ENCODE measurements at regions not wholly inside any gene's neighbourhood (a gene's known extent, or its start where the extent isn't known, plus 50 kb on each side); places are given as distances from the start of the nearest gene placed in this dataset.

DNA sequence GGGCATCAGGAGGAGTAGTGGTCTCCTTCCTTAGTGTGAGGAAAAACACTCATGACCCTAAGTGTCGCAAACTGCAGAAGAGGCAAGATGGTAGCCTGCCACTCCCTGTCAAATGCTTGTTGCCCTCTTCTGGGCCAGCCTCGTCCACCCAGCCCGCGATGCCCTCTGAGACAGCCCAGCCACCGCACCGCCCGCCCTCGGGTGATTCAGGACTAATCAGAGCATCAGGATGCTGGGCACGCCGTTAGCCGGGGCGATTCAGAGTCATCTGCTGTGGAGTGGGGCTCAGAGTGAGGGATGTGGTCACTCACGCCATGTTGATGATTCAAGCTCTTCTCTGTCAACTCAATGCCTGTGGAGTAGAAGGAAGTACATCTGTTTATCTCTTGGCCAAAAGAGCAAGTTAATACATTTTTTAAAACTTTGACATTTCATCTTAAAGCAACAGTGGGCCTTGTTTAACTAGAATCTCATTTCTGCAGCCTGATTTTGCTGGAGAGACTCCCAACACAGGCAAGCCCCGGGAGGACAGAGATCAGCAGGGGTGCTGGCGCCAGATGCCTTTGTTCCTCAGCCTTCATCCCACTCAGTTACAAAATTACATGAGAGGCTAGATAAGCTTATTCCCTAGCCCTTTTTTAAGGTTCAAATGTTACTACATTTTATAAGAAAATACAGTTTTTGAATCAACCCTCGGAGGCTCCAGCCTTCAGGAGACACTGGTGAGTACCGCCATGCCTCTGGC is 79.0 kb downstream of the TMEM18 start:
- ChIA-PET CTCF (no interaction called here), POLR2A (no interaction called here)
- DNase-seq (ENCODE audit: extremely low spot score), result no peak
- no peak for TF ChIP-seq NFRKB (IDR thresholded peaks at IDR 0.05)
- no peak for TF ChIP-seq ARNT (IDR thresholded peaks at IDR 0.05)
- TF ChIP-seq ZNF384 (IDR thresholded peaks at IDR 0.05), result no peak

DNA sequence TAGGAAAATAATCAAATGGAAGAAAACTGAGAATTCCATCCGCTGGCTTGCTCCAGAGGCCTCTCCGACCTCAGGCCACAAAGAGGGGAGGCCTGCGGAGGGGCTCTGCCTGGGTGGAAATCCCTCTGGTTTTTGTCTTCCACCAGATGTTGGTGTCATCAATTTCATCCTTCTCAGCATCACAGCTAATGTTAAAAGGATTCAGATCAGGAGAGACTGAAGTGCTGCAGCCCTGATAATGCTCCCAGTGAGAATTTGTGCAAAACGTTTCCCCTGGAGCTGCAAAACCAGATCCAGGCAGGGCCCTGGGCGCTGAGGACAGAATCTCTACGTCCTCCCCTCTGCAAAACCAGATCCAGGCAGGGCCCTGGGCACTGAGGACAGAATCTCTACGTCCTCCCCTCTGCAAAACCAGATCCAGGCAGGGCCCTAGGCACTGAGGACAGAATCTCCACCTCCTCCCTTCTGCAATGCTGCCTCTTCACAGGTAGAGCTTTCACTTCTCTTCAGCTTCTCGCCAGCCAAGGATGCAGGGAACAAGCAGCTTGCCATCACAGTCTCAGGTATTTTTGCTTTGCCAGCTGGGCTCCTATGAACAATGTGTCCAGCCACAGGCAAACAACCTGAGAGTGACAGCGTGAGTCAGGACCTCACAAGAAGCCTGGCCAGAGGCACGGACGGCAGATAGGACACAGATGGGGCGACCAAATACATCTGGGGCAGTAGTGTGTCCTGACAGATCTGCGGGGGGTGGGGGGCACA is 81.2 kb downstream of the TMEM18 start:
- DNase-seq (ENCODE audit: extremely low spot score), result no peak
- CTCF ChIA-PET, result no interaction called here
- no peak for TF ChIP-seq LEF1 (IDR thresholded peaks at IDR 0.05; ENCODE audit: borderline replicate concordance)
- TF ChIP-seq ARNT (IDR thresholded peaks at IDR 0.05), result no peak
- TF ChIP-seq L3MBTL2 (conservative IDR thresholded peaks at IDR 0.05), result no peak
- no peak for TF ChIP-seq SUZ12 (IDR thresholded peaks at IDR 0.05)
- TF ChIP-seq, protein P1, sequence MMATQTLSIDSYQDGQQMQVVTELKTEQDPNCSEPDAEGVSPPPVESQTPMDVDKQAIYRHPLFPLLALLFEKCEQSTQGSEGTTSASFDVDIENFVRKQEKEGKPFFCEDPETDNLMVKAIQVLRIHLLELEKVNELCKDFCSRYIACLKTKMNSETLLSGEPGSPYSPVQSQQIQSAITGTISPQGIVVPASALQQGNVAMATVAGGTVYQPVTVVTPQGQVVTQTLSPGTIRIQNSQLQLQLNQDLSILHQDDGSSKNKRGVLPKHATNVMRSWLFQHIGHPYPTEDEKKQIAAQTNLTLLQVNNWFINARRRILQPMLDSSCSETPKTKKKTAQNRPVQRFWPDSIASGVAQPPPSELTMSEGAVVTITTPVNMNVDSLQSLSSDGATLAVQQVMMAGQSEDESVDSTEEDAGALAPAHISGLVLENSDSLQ (IDR thresholded peaks at IDR 0.05), result no peak
- TF ChIP-seq ZNF384 (IDR thresholded peaks at IDR 0.05), result no peak
- no peak for TF ChIP-seq TARDBP (IDR thresholded peaks at IDR 0.05)
- no peak for TF ChIP-seq HDGF (IDR thresholded peaks at IDR 0.05; ENCODE audit: borderline replicate concordance)
- TF ChIP-seq FOXK2 (IDR thresholded peaks at IDR 0.05), result no peak
- no peak for TF ChIP-seq CTBP1 (IDR thresholded peaks at IDR 0.05; ENCODE audit: borderline replicate concordance)
- TF ChIP-seq FOXM1 (IDR thresholded peaks at IDR 0.05; ENCODE audit: borderline replicate concordance), result no peak
- POLR2A ChIA-PET, result no interaction called here

DNA sequence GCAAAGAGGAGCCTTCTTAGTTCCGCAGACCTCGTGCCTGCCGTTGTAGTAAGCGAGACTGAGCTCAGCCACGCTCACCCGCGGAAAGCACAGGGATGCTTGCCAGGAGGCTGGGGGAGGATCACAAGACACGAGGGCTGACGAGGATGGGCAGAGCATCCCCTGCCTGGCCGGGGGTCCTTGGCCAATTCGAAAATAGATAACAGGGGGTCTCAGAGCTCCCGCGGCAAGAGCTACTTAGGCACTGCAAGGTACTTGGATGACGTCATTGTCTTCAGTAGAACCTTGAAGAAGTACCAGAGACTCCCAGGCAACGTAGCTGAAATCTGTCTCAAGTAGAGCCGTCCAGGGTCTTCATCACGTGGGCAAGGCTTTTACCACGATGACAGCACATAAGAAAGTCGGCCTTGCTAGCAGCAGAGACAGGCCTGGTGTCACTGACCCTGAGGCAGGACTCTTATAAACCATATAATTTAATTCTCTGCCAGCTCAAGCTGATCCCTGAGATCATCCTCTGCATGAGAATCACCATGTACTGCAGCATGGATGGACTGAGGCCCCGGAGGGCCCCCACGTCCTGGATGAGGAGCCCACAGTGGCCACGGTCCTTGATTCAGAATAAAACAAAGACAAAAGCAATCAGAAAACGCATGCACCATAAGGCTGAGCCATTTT is 81.9 kb downstream of the TMEM18 start:
- DNase-seq (ENCODE audit: extremely low spot score), result no peak
- ChIA-PET CTCF (no interaction called here), POLR2A (no interaction called here)
- no peak for TF ChIP-seq CTBP1 (IDR thresholded peaks at IDR 0.05; ENCODE audit: borderline replicate concordance)
- TF ChIP-seq, protein P1 (IDR thresholded peaks at IDR 0.05), result no peak
- no peak for TF ChIP-seq FOXA1 (IDR thresholded peaks at IDR 0.05)
- no peak for TF ChIP-seq ZNF384 (IDR thresholded peaks at IDR 0.05)
- TF ChIP-seq L3MBTL2 (conservative IDR thresholded peaks at IDR 0.05), result no peak
- no peak for TF ChIP-seq NFRKB (IDR thresholded peaks at IDR 0.05)
- TF ChIP-seq SP1 (IDR thresholded peaks at IDR 0.05), result no peak
- TF ChIP-seq ELF4 (IDR thresholded peaks at IDR 0.05), result no peak
- no peak for TF ChIP-seq TARDBP (IDR thresholded peaks at IDR 0.05)
- no peak for TF ChIP-seq FOXK2 (IDR thresholded peaks at IDR 0.05)
- no peak for TF ChIP-seq HDGF (IDR thresholded peaks at IDR 0.05; ENCODE audit: borderline replicate concordance)
- no peak for TF ChIP-seq ARNT (IDR thresholded peaks at IDR 0.05)
- no peak for TF ChIP-seq BHLHE40 (IDR thresholded peaks at IDR 0.05; ENCODE audit: borderline replicate concordance)

DNA sequence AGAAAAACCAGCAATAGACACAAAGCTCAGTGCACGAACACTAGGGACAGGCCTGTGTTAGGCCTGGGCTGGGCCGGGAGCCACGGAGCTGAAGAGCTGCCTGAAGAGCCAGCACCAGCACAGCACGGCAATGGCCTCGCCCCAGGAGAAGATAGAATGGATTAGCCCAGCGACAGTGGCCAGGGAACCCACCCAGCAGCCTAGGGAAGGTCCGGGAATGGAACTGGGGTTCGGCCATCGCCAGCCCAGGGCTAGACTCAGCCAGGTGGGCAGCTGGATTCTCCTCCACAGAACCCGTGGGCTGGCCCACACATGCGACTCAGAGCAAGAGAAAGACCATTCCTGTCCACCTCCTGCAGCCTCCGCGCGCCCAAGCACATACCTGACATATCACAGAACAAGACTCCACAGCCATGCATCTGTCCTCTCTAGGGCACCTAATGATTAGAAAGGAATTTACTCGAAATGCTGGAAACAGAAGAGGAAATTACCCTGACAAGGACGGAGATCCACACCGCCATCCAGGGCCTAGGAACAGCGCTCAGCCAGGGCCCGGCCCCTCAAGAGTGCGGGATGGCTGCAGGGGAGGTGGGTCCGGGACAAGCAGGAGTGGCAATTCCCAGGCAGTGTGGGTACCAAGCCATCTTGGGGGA is 82.8 kb downstream of the TMEM18 start:
- no peak for DNase-seq (ENCODE audit: extremely low spot score)
- TF ChIP-seq SP1 (IDR thresholded peaks at IDR 0.05), result no peak
- TF ChIP-seq NFRKB (IDR thresholded peaks at IDR 0.05), result no peak
- CTCF ChIA-PET, result no interaction called here
- POLR2A ChIA-PET, result no interaction called here

DNA sequence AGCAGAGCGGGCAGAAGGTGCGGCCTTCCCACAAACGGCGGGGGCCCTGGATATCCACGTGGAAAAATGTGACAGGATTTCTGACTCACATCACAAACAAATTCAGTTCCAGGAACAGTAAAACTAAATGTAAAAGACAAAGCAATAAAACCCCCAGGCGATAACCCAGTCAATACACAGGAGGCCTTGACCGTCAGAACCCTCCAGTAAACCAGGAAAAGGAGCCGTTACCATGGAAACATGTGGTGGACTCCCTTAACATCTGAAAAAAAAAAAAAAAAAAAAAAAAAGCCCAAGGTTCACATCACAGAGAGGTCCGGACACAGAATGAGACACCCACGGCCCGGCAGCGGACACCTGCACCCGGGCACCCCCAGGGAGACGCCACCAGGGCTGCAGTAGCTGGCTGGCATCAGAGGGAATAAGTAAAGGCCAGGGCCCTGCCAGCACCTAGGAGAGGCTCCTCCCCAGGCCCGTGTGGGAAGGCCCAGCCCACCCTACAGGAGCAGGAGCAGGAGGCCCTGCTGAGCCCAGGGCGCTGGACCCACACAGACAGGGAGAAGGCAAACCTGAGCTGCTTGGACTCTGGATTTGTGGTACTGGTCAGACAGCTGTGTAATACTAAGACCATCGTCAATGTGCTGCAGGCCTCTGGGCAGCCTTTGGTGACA is 83.7 kb downstream of the TMEM18 start:
- DNase-seq (ENCODE audit: extremely low spot score), result no peak
- ChIA-PET CTCF (no interaction called here), POLR2A (no interaction called here)
- TF ChIP-seq NFRKB (IDR thresholded peaks at IDR 0.05), result no peak
- no peak for TF ChIP-seq ELF4 (IDR thresholded peaks at IDR 0.05)
- TF ChIP-seq TARDBP (IDR thresholded peaks at IDR 0.05), result no peak
- TF ChIP-seq ARNT (IDR thresholded peaks at IDR 0.05), result no peak
- TF ChIP-seq L3MBTL2 (conservative IDR thresholded peaks at IDR 0.05), result no peak

DNA sequence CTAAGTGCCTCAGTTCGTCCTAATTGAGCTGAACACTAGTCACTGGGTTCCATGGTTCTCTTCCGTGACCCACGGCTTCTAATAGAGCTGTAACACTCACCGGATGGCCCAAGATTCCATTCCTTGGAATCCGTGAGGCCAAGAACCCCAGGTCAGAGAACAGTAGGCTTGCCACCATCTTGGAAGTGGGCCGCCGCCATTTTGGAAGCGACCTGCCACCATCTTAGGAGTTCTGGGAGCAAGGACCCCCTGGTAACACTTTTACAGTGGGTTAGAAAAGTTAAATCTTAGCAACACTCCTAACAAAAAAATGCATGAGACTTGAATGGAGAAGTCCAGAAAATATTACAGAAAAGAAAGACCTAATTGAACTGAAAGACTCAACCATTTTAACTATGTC is 84.5 kb downstream of the TMEM18 start:
- CTCF ChIA-PET, result no interaction called here
- POLR2A ChIA-PET, result no interaction called here
- no peak for DNase-seq (ENCODE audit: extremely low spot score)
- TF ChIP-seq NFRKB (IDR thresholded peaks at IDR 0.05) (no peak), CTBP1 (IDR thresholded peaks at IDR 0.05; ENCODE audit: borderline replicate concordance) (no peak), ARNT (IDR thresholded peaks at IDR 0.05) (no peak), BHLHE40 (IDR thresholded peaks at IDR 0.05; ENCODE audit: borderline replicate concordance) (no peak), FOXK2 (IDR thresholded peaks at IDR 0.05) (no peak), ZNF384 (IDR thresholded peaks at IDR 0.05) (no peak), FOXA1 (IDR thresholded peaks at IDR 0.05) (no peak), SP1 (IDR thresholded peaks at IDR 0.05) (no peak), ELF4 (IDR thresholded peaks at IDR 0.05) (no peak), L3MBTL2 (conservative IDR thresholded peaks at IDR 0.05) (no peak), SUZ12 (IDR thresholded peaks at IDR 0.05) (no peak), HDGF (IDR thresholded peaks at IDR 0.05; ENCODE audit: borderline replicate concordance) (no peak)
- TF ChIP-seq, protein P1 (IDR thresholded peaks at IDR 0.05), result no peak

All from HEK293T (cell line).